H1 (cell line): ENCODE measurements at regions not wholly inside any gene's neighbourhood (a gene's known extent, or its start where the extent isn't known, plus 50 kb on each side); places are given as distances from the start of the nearest gene placed in this dataset.

Experiments used
- CTCF ChIA-PET: fragments of 300-600 bp; sonication (Branson Sonifier 250); formaldehyde crosslinking; loops from one replicate; lab custom pipeline; 2021; ENCODE audit not compliant: partially characterized antibody; lab: Charles Lee
- POLR2A ChIA-PET: fragments of 300-600 bp; sonication (Branson Sonifier 250); formaldehyde crosslinking; loops from one replicate; lab custom pipeline; 2021; ENCODE audit warnings: inconsistent platforms; ENCODE audit not compliant: partially characterized antibody; lab: Charles Lee
- DNase-seq, 2 experiments: peaks; one replicate each; pipeline versions ENCODE4 v3.0.0 to v3.0.0-alpha.2; 2010 to 2022; ENCODE audit warnings: low spot score in 2 of 2, low read depth in 1 of 2, mixed read lengths in 1 of 2
- FAIRE-seq: peaks from 2 replicates; lab custom pipeline; 2011; peaks lifted over from hg19 to GRCh38; lab: Jason Lieb, UNC
- H2AFZ ChIP-seq: 2 replicates; pipeline ENCODE4 v1.8.1; 2012; ENCODE audit warnings: low read length, inconsistent platforms
- H2AK5ac ChIP-seq: 2 replicates; pipeline ENCODE4 v1.6.1; 2013; ENCODE audit warnings: low read depth, low read length
- H2BK120ac ChIP-seq: replicated peaks from 2 replicates; pipeline ENCODE3; 2013; ENCODE audit warnings: low read depth, low read length, inconsistent platforms
- H2BK12ac ChIP-seq: 2 replicates; pipeline ENCODE4 v1.6.1; 2013; ENCODE audit warnings: low read depth, low read length
- H2BK15ac ChIP-seq: 2 replicates; pipeline ENCODE4 v1.6.1; 2013; ENCODE audit warnings: low read length
- H2BK20ac ChIP-seq: 2 replicates; pipeline ENCODE4 v1.6.1; 2013; ENCODE audit warnings: low read length
- H2BK5ac ChIP-seq: 2 replicates; pipeline ENCODE4 v1.6.1; 2013; ENCODE audit warnings: low read depth, low read length
- H3K14ac ChIP-seq: 2 replicates; pipeline ENCODE4 v1.6.1; 2013; ENCODE audit warnings: inconsistent platforms; ENCODE audit not compliant: insufficient read length
- H3K18ac ChIP-seq: 2 replicates; pipeline ENCODE4 v1.6.1; 2013; ENCODE audit warnings: low read length; ENCODE audit errors: extremely low read depth
- H3K23ac ChIP-seq: 2 replicates; pipeline ENCODE4 v1.6.1; 2013; ENCODE audit warnings: inconsistent platforms; ENCODE audit not compliant: insufficient read length
- H3K23me2 ChIP-seq: 2 replicates; pipeline ENCODE4 v1.6.1; 2013; ENCODE audit warnings: low read depth, low read length
- H3K27ac ChIP-seq: 2 replicates; pipeline ENCODE4 v1.6.1; 2011; ENCODE audit warnings: low read depth, low read length, inconsistent platforms
- H3K27me3 ChIP-seq, 4 experiments: replicated peaks in 1 of 4; 1 replicate in 1 of 4; 2 replicates in 3 of 4; pipeline versions ENCODE4 v1.6.1 to v1.8.1; 2011 to 2013; ENCODE audit warnings: low read length in 3 of 4, mild to moderate bottlenecking in 3 of 4, inconsistent platforms in 2 of 4, mixed read lengths in 2 of 4, moderate library complexity in 1 of 4; ENCODE audit not compliant: control insufficient read depth in 3 of 4, insufficient read depth in 3 of 4; ENCODE audit errors: extremely low read depth in 1 of 4
- H3K36me3 ChIP-seq, 4 experiments: 2 replicates each; pipeline versions ENCODE4 v1.6.1 to v1.8.1; 2011 to 2013; ENCODE audit warnings: mild to moderate bottlenecking in 4 of 4, low read length in 3 of 4, moderate library complexity in 2 of 4, control low read depth in 1 of 4, inconsistent platforms in 1 of 4; ENCODE audit not compliant: insufficient read depth in 4 of 4, control insufficient read depth in 2 of 4
- H3K4ac ChIP-seq: replicated peaks from 2 replicates; pipeline ENCODE3; 2013; ENCODE audit warnings: low read length, low read depth, mixed read lengths, inconsistent platforms; ENCODE audit not compliant: insufficient read length
- H3K4me1 ChIP-seq, 4 experiments: replicated peaks in 1 of 4; 1 replicate in 1 of 4; 2 replicates in 3 of 4; pipeline versions ENCODE4 v1.6.1 to v1.8.1; 2011 to 2013; ENCODE audit warnings: low read length in 3 of 4, inconsistent platforms in 2 of 4, mixed read lengths in 1 of 4; ENCODE audit not compliant: insufficient read depth in 4 of 4, control insufficient read depth in 3 of 4
- H3K4me2 ChIP-seq, 2 experiments: 2 replicates each; pipeline versions ENCODE4 v1.6.1 to v1.8.1; 2011 to 2013; ENCODE audit warnings: low read depth in 2 of 2, low read length in 2 of 2, control low read depth in 1 of 2, inconsistent platforms in 1 of 2, mild to moderate bottlenecking in 1 of 2; ENCODE audit not compliant: insufficient read depth in 1 of 2
- H3K4me3 ChIP-seq, 4 experiments: fragments of 200-600, 300-600 bp in 1 of 4; sonication (generic), shearing (Covaris generic), sonication (Bioruptor Twin) in 1 of 4; 2 replicates each; pipeline versions ENCODE4 v1.5.1 to v1.8.1; 2011 to 2016; ENCODE audit warnings: low read length in 4 of 4, low read depth in 3 of 4, control low read depth in 2 of 4, inconsistent platforms in 2 of 4, mild to moderate bottlenecking in 2 of 4, mixed read lengths in 1 of 4, moderate library complexity in 1 of 4; ENCODE audit not compliant: insufficient read depth in 2 of 4; ENCODE audit errors: extremely low read depth in 1 of 4
- H3K56ac ChIP-seq: replicated peaks from 2 replicates; pipeline ENCODE3; 2013; ENCODE audit warnings: low read depth, mild to moderate bottlenecking, mixed read lengths, low read length, inconsistent platforms; ENCODE audit not compliant: insufficient read length
- H3K79me1 ChIP-seq: 2 replicates; pipeline ENCODE4 v1.6.1; 2013; ENCODE audit warnings: low read depth, low read length, control low read depth
- H3K79me2 ChIP-seq, 2 experiments: 2 replicates each; pipeline versions ENCODE4 v1.6.1 to v1.8.1; 2012 to 2013; ENCODE audit warnings: low read length in 2 of 2, mild to moderate bottlenecking in 2 of 2, inconsistent platforms in 1 of 2; ENCODE audit not compliant: insufficient read depth in 2 of 2, control insufficient read depth in 1 of 2
- H3K9ac ChIP-seq, 4 experiments: replicated peaks in 1 of 4; 1 replicate in 1 of 4; 2 replicates in 3 of 4; pipeline versions ENCODE4 v1.6.1 to v1.8.1; 2011 to 2013; ENCODE audit warnings: low read depth in 3 of 4, low read length in 3 of 4, control low read depth in 2 of 4, mild to moderate bottlenecking in 2 of 4, moderate library complexity in 2 of 4, inconsistent platforms in 1 of 4; ENCODE audit errors: extremely low read depth in 1 of 4
- H3K9me3 ChIP-seq, 2 experiments: 2 replicates each; pipeline versions ENCODE4 v1.6.1 to v1.8.1; 2012 to 2013; ENCODE audit warnings: mild to moderate bottlenecking in 2 of 2, moderate library complexity in 2 of 2, control low read depth in 1 of 2, inconsistent platforms in 1 of 2, low read depth in 1 of 2, low read length in 1 of 2, mixed read lengths in 1 of 2; ENCODE audit not compliant: insufficient read depth in 2 of 2
- H4K20me1 ChIP-seq, 2 experiments: replicated peaks in 1 of 2; 2 replicates each; pipeline versions ENCODE3 to v1.8.1; 2011 to 2013; ENCODE audit warnings: inconsistent platforms in 2 of 2, low read length in 2 of 2, mild to moderate bottlenecking in 1 of 2; ENCODE audit not compliant: insufficient read depth in 2 of 2, control insufficient read depth in 1 of 2
- H4K5ac ChIP-seq: 2 replicates; pipeline ENCODE4 v1.6.1; 2013; ENCODE audit warnings: low read length, low read depth, mixed read lengths, inconsistent platforms; ENCODE audit not compliant: insufficient read length
- H4K8ac ChIP-seq: 2 replicates; pipeline ENCODE4 v1.8.0; 2013; ENCODE audit warnings: mild to moderate bottlenecking, moderate library complexity, low read length, inconsistent platforms; ENCODE audit not compliant: insufficient read depth; ENCODE audit errors: extremely low read depth
- H4K91ac ChIP-seq: replicated peaks from 2 replicates; pipeline ENCODE3; 2013; ENCODE audit warnings: low read length, mixed read lengths, inconsistent platforms; ENCODE audit not compliant: insufficient read length
- BRCA1 ChIP-seq: IDR thresholded peaks from 2 replicates; pipeline ENCODE4 v1.6.1; 2012; ENCODE audit warnings: low read depth, low read length, improper control_type of control experiment
- CBX5 ChIP-seq: fragments of 300-800, 300-1000 bp; sonication (generic); IDR thresholded peaks from 2 replicates; pipeline ENCODE4 v1.7.1; 2016; ENCODE audit warnings: antibody characterized with exemption, low read length, low read depth
- CHD1 ChIP-seq: IDR thresholded peaks from 2 replicates; pipeline ENCODE4 v1.6.1; 2012; ENCODE audit warnings: low read depth, low read length, improper control_type of control experiment
- CREB1 ChIP-seq: IDR thresholded peaks from 2 replicates; pipeline ENCODE4 v1.6.1; 2012; ENCODE audit warnings: inconsistent platforms
- CTBP2 ChIP-seq: IDR thresholded peaks from 2 replicates; pipeline ENCODE4 v1.7.0; 2011; ENCODE audit warnings: borderline replicate concordance, mild to moderate bottlenecking, moderate library complexity, mixed read lengths, low read length; ENCODE audit not compliant: insufficient read depth, insufficient read length
- CTCF ChIP-seq, 3 experiments: IDR thresholded peaks; 1 replicate in 2 of 3; 2 replicates in 1 of 3; pipeline versions ENCODE4 v1.5.1 to v1.6.1; 2011; ENCODE audit warnings: low read length in 3 of 3, mild to moderate bottlenecking in 3 of 3, inconsistent platforms in 2 of 3, low read depth in 1 of 3, moderate library complexity in 1 of 3; ENCODE audit not compliant: insufficient read depth in 1 of 3; ENCODE audit errors: control extremely low read depth in 1 of 3
- EGR1 ChIP-seq: IDR thresholded peaks from 2 replicates; pipeline ENCODE4 v1.6.1; 2011; ENCODE audit warnings: low read depth, low read length, borderline replicate concordance
- NRF1 ChIP-seq: IDR thresholded peaks from 2 replicates; pipeline ENCODE4 v1.6.1; 2011; ENCODE audit warnings: mild to moderate bottlenecking, low read depth, low read length, improper control_type of control experiment
- RBBP5 ChIP-seq: IDR thresholded peaks from 2 replicates; pipeline ENCODE4 v1.7.1; 2012; ENCODE audit warnings: low read depth, mild to moderate bottlenecking, inconsistent platforms, low read length, moderate library complexity, borderline replicate concordance
- RNF2 ChIP-seq: fragments of 200-900, 300-1000 bp; sonication (generic); IDR thresholded peaks from 2 replicates; pipeline ENCODE4 v1.7.1; 2016; ENCODE audit warnings: borderline replicate concordance, low read depth, mild to moderate bottlenecking, antibody characterized with exemption, low read length; ENCODE audit not compliant: poor library complexity, severe bottlenecking; ENCODE audit errors: missing control alignments
- TAF7 ChIP-seq: optimal IDR thresholded peaks from 2 replicates; pipeline ENCODE3; 2011; ENCODE audit warnings: low read depth, mild to moderate bottlenecking, inconsistent platforms, low read length, moderate library complexity, borderline replicate concordance
- ZNF274 ChIP-seq: IDR thresholded peaks from 2 replicates; pipeline ENCODE4 v1.7.0; 2012; ENCODE audit warnings: low read length, borderline replicate concordance; ENCODE audit errors: extremely low read depth
- WGBS, 2 experiments: shearing (Covaris generic) in 1 of 2; methylation state at CpG; one replicate each; pipeline versions ENCODE4 v1.1.6 to v1.1.7; 2013 to 2015; ENCODE audit warnings: low lambda C conversion rate in 2 of 2, mixed read lengths in 2 of 2, inconsistent platforms in 1 of 2, low coverage in 1 of 2, missing lambda C conversion rate in 1 of 2; ENCODE audit not compliant: insufficient replicate concordance in 2 of 2, insufficient coverage in 1 of 2, insufficient read length in 1 of 2; ENCODE audit errors: extremely low coverage in 1 of 2, missing lambda C conversion rate in 1 of 2; 5-methylcytosine and 5-hydroxymethylcytosine counted together

- Histone ChIP-seq H3K4me2 (no peak overlapping the region), H2BK120ac (no peak overlapping the region), H3K27me3 (no peaks in the 10 kb centered on the region), H2BK20ac (no peak overlapping the region), H2AK5ac (no peak overlapping the region), H3K79me2 (no peaks in the 10 kb centered on the region), H2AFZ (no peak overlapping the region), H3K9me3 (no peaks in the 10 kb centered on the region), H2BK12ac (no peak overlapping the region), H4K5ac (no peak overlapping the region), H4K20me1 (no peaks in the 10 kb centered on the region), H4K91ac (no peak overlapping the region), H3K14ac (no peak overlapping the region), H3K9ac (no peak overlapping the region), H3K36me3 (no peaks in the 10 kb centered on the region), H3K4me1 (peaks cover 0 to 6% (median 2%) of the 10 kb centered on the region in 4 experiments; a peak in 3 of 7 replicates), H2BK15ac (no peak overlapping the region), H3K23me2 (0 out of 2 replicates have a peak, but pooled peaks cover 2% of the 10 kb centered on the region), H3K18ac (no peak overlapping the region), H3K27ac (no peak overlapping the region), H3K56ac (no peak overlapping the region), H2BK5ac (no peak overlapping the region), H4K8ac (no peak overlapping the region), H3K23ac (no peak overlapping the region), H3K79me1 (no peaks in the 10 kb centered on the region), H3K4me3 (no peak overlapping the region), H3K4ac (no peak overlapping the region)
- ChIA-PET POLR2A (no interaction called here), CTCF (interaction anchor here (1.4 kb wide), 1 partner anchor 15 kb away, joined by 5 read pairs; no protein-coding TSS in a partner anchor)
- DNase-seq (no peak), FAIRE-seq (no peak)
- WGBS, 2 experiments, result 93% methylated on average over 7 of the region's 7 CpGs; no CpG with 5 or more reads in 1 of the 2 experiments
- TF ChIP-seq CHD1 (no peak), CBX5 (no peak), ZNF274 (no peak), RNF2 (no peak), NRF1 (no peak), CREB1 (no peak), RBBP5 (no peak), CTBP2 (no peak), EGR1 (no peak), CTCF (IDR thresholded peaks at IDR 0.05; ENCODE audit: control extremely low read depth in 1 of 3, insufficient read depth in 1 of 3, low read depth in 1 of 3, low read length in 3 of 3) (no peak), TAF7 (no peak), BRCA1 (no peak)
Observed at GRCh38 chr2:100704156-100704555, 115.8 kb upstream of the NPAS2 start.
